ENCODE measurements at regions not wholly inside any gene's neighbourhood (a gene's known extent, or its start where the extent isn't known, plus 50 kb on each side); places are given as distances from the start of the nearest gene placed in this dataset.

GRCh38 chr13:26888632-26889031 is 128.0 kb upstream of the GPR12 start:
- DNase-seq (ENCODE audit: low read depth) = no peak
- TF ChIP-seq, protein P1, sequence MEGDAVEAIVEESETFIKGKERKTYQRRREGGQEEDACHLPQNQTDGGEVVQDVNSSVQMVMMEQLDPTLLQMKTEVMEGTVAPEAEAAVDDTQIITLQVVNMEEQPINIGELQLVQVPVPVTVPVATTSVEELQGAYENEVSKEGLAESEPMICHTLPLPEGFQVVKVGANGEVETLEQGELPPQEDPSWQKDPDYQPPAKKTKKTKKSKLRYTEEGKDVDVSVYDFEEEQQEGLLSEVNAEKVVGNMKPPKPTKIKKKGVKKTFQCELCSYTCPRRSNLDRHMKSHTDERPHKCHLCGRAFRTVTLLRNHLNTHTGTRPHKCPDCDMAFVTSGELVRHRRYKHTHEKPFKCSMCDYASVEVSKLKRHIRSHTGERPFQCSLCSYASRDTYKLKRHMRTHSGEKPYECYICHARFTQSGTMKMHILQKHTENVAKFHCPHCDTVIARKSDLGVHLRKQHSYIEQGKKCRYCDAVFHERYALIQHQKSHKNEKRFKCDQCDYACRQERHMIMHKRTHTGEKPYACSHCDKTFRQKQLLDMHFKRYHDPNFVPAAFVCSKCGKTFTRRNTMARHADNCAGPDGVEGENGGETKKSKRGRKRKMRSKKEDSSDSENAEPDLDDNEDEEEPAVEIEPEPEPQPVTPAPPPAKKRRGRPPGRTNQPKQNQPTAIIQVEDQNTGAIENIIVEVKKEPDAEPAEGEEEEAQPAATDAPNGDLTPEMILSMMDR (conservative IDR thresholded peaks at IDR 0.05; ENCODE audit: low read depth, low read length) = no peak
- H3K4me3 ChIP-seq (ENCODE audit: low read length) = no peak overlapping the region

DNA sequence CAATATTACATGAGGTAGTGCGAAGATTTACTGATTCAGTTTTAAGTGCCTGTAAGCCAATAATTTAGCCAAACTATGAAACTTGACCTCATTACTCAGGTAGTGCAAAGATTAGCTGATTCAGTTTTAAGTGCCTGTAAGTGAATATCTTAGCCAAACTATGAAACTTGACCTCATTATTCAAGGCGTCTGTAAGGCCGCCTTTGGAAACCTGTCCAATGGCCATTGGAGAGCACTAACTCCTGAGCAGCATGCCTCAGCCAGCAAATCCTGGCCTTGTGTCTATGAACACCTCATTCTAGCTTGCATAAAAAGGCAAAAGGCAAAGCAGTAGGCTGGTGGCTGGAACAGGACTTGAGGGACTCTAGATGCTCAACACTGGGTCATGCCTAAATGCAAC is 127.0 kb upstream of the GPR12 start:
- no peak for DNase-seq (ENCODE audit: low read depth)
- H3K4me3 ChIP-seq (ENCODE audit: low read length) = no peak overlapping the region
- TF ChIP-seq, protein P1 (conservative IDR thresholded peaks at IDR 0.05; ENCODE audit: low read depth, low read length) = no peak

DNA sequence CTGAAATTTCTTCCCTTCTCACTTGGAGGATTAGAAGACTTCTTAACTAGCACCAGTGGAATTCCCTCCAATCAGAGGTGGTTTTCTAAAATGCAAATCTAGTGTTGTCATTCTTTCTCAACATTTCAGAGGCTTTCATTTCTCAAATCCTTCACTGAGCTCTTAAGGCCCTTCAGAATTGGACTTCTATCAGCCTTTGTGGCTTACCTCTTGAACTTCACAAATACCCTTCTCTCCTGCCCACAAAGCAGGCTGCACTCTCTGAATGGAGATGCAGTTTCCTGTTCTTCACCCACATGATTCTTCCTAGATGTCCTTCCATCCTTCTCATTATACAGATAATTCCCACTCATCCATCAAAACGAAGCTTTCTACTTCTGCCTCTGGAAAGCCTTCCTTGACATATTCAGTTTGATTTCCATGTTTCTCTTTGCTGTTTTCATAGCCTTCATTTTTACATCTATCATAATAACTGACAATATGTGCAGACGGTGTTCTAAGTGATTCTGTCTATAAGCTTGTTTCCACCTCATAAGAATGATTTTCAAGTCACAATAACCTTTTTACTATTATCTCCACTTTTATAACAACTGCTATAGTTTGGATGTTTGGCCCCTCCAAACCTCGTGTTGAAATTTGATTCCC is 123.1 kb upstream of the GPR12 start:
- DNase-seq (ENCODE audit: low read depth) = no peak
- TF ChIP-seq, protein P1 (conservative IDR thresholded peaks at IDR 0.05; ENCODE audit: low read depth, low read length) = no peak
- no peak overlapping the region for H3K4me3 ChIP-seq (ENCODE audit: low read length)

DNA sequence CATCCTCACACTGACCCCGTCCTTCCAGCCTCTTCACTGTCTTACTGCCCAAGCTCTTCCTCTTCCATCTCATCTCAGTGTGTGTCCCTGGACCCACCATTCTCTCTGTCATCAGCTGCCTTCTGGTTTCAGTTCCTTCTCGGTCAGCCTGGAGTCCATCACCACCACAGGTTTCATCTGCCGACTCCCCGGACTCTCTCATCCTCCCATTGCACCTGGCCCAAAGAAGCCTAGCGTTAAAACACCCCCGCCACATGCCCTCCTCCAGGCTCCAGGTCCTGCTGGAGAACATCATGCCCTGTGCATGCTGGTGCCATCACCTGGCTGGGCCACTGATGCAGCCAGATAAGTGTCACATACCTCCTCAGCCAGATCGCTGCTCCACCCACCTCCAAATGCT is 122.1 kb upstream of the GPR12 start:
- TF ChIP-seq, protein P1 (conservative IDR thresholded peaks at IDR 0.05; ENCODE audit: low read depth, low read length) = no peak
- DNase-seq (ENCODE audit: low read depth) = no peak

DNA sequence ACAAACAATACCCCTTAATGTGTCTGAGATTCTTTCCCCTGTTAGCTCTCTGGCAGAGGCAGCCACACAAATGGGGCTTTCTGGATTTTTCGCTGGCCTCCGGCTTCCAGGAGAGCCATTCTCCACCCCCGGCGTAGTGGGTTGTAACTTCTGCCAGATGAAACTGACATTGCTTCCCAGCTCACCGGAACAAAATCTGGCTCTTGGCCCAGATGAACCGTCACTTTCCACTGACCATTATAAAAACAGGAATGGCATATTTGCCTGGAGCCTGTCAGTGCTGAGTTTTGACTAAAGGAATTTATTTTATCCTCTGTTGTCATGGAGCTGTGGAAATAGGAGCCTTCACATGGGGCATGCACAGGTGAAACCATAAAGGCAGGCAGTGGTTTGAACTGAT is 120.6 kb upstream of the GPR12 start:
- TF ChIP-seq, protein P1 (conservative IDR thresholded peaks at IDR 0.05; ENCODE audit: low read depth, low read length) = no peak
- DNase-seq (ENCODE audit: low read depth) = no peak
- H3K4me3 ChIP-seq (ENCODE audit: low read length) = no peak overlapping the region

More for the DNA sequence above, 122.1 kb upstream of the GPR12 start:
- H3K4me3 ChIP-seq (ENCODE audit: low read length) = no peak overlapping the region

DNA sequence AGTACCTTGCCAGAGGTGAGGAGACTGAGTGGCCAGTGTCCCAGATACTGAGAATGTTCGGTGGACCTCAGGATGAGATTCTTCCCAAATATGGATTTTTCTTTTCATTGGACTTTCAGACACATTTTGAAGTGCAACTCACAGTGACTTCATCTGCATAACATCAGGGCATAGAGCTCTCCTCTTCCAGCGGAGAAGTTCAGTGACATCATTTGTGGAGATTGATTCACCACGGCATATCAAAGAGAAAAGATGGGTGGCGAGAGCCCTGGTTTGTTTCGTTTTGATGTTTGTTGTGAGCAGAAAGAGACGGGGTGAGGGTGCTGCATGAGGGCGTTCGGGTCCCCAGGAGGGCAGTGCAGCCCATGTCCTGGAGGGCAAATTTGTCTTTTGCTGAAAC is 120.1 kb upstream of the GPR12 start:
- no peak overlapping the region for H3K4me3 ChIP-seq (ENCODE audit: low read length)
- TF ChIP-seq, protein P1 (conservative IDR thresholded peaks at IDR 0.05; ENCODE audit: low read depth, low read length) = no peak
- DNase-seq (ENCODE audit: low read depth) = no peak

GRCh38 chr13:26878438-26878837 is 117.9 kb upstream of the GPR12 start:
- H3K4me3 ChIP-seq (ENCODE audit: low read length) = no peak overlapping the region
- DNase-seq (ENCODE audit: low read depth) = no peak
- TF ChIP-seq, protein P1 (conservative IDR thresholded peaks at IDR 0.05; ENCODE audit: low read depth, low read length) = no peak

All from retinal pigment epithelial cell (primary cell).